ENCODE measurements at regions not wholly inside any gene's neighbourhood (a gene's known extent, or its start where the extent isn't known, plus 50 kb on each side); places are given as distances from the start of the nearest gene placed in this dataset.
A peak's percentile ranks its signal among the peaks of the same experiment; 100 is the strongest.
"Not testable (repeated sequence)": the region's sequence is repeated elsewhere in the genome, so short reads cannot be mapped to it uniquely, and the experiment has no call there.

- DNase-seq (ENCODE audit: low read depth), result not testable (repeated sequence)
Observed at GRCh38 chr4:174400603-174401302, 117.0 kb downstream of the CEP44 start.

DNA sequence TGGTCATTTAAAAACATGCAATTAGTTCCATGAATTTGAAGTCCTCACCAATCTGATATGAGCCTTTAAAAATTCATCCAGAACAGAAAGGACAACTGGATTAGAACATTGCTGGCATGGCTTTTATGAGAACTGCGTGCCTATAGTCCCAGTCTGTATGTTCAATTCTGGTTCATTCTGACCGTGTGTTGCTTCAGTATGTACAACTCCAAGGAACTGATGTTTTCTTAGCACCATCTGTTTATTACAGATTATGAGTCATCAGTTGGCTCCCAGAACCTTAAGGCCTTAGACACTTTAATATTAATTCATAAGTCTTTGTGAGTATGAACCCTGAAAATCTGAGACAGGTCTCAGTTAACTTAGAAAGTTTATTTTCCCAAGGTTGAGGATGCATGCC is 115.0 kb downstream of the CEP44 start:
- DNase-seq (ENCODE audit: low read depth), result no peak

DNA sequence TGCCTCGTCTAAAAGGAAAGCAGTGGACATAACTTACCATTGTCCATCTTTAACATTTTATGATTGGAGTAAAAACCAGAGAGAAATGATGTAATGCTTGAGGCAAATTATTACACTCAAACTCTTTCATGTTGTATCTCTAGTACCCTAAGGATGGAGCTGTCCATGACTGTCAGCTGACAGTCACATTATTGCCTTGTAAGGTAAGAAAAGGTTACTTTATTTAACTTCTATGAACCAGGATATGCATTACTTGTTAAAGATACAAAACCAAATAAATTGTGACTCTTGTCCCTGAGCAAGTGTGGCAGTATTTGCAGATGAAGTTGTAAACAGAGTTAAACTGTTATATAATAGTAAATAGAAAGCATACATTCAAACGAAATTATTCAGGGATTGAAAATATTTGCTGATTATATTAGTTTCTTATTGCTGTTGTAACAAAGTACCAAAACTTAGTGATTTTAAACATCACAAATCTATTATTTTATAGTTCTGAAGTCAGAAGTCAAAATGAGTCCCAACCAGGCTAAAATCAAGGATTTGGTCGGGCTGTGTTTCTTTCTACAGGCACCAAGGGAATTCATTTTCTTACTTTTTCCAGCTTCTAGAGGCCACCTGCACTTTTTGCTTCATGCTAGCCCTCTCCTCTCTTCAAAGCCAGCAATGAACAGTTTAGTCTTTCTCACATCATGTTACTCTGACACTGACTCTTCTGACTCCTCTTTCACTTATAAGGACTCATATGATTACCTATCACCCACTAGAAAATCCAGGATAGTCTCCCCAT is 113.8 kb downstream of the CEP44 start:
- no peak for DNase-seq (ENCODE audit: low read depth)

DNA sequence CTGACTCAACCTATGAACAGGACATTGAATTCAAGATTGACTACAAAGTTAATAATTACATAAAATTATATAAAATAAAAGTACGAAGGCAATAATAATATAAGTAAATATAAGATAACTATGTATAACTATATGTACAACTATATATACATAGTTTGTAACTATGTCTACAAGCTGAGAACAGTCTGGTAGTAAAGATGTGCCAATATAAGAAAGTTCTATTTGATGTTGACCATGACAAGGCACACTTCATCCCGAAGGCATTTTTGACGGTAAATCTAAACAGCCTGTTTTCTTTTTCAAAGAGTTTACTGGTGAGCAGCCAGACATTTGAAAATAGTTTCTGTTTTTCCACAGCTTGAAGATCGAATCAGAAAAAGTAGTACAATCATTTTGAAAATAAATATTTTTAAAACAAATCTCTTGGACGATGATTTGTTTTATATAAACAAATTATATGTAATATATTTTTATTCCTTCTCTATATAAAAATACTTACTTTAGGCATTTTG is 112.9 kb downstream of the CEP44 start:
- DNase-seq (ENCODE audit: low read depth), result no peak

DNA sequence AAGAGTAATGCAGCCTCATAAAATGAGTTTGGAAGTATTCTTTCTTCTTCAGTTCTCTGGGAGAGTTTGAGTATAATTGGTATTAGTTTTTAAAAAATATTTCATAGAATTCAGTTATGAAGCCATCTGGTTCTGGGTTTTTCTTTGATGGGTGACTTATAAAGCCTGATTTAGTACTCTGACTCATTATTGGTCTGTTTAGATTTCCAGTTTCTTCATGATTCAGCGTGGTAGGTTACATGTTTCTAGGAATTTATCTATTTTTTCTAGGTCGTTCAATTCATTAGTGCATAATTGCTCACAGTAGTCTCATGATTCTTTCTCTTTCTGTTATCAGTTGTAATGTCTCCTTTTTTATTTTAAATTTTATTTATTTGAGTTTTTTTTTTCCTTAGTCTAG is 111.2 kb downstream of the CEP44 start:
- peak; percentile 4 for DNase-seq (ENCODE audit: low read depth)

GRCh38 chr4:174389439-174389838 is 105.7 kb downstream of the CEP44 start:
- DNase-seq (ENCODE audit: low read depth), result no peak

DNA sequence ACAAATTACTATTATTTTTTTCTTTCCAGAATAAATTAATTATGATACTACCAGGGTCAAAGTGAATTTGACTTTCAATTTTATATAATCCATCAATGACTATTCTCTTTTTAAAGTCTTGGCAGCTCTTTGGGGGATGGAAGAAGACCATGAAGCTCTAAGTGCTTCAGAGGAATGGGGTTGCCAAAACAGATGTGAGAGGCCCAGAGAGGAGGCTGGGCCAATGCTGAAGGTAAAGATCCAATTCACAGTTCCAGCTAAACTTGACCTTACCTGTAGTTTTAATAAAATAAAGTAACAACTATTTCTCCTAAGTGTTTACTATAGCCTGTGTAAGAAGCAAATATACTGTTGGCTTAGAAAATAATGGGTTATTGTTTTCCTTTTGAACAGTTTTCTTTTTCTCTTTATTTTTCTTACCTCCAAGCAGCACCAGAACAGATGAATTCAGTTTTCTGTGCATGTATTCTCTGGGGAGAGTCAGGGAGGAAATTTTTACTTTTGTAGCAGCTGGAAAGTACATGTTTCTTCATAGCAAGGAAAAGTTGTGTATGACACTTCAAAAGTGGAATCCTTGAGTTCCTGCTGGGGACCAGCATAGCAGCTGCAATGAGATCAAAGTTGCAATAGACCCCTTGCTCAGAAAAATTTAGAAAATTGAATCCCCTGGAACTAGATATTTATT is 104.9 kb downstream of the CEP44 start:
- DNase-seq (ENCODE audit: low read depth), result no peak

DNA sequence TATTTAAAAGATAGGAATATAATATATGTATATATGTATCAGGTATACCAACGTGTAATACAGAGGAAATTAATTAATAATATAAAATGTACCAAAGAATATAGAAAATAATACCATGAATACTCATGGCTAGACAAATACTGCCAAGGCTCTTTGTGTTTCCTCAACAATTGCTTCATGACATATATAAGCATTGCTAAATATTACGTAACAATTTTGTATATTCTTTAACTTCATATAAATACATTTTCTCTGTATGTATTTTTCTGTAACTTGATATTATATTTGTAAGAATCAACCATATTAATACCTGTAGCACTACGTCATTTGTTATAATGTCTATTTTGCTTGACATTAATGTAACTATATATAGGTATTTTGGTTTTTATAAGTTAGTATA is 104.0 kb downstream of the CEP44 start:
- no peak for DNase-seq (ENCODE audit: low read depth)

DNA sequence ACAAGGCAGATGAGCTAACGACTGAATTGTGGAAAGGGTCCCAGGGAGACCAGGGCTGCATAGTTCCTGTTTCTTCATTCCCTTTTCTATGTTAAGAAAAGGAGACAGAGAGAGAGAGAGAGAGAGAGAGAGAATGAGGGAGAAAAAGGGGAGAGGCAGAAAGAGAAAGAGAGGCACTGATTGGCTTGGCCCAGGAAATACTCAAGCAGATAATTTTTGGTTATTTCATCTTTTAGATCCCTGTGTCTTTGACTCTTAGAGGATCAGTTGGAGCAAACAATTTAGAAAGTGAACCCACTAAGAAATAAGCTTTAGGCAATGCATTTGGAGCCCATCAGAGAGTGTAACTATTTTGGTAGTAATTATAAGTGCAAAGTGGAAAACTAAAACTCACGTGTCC is 103.4 kb downstream of the CEP44 start:
- no peak for DNase-seq (ENCODE audit: low read depth)

GRCh38 chr4:174383783-174384182 is 100.1 kb downstream of the CEP44 start:
- no peak for DNase-seq (ENCODE audit: low read depth)

DNA sequence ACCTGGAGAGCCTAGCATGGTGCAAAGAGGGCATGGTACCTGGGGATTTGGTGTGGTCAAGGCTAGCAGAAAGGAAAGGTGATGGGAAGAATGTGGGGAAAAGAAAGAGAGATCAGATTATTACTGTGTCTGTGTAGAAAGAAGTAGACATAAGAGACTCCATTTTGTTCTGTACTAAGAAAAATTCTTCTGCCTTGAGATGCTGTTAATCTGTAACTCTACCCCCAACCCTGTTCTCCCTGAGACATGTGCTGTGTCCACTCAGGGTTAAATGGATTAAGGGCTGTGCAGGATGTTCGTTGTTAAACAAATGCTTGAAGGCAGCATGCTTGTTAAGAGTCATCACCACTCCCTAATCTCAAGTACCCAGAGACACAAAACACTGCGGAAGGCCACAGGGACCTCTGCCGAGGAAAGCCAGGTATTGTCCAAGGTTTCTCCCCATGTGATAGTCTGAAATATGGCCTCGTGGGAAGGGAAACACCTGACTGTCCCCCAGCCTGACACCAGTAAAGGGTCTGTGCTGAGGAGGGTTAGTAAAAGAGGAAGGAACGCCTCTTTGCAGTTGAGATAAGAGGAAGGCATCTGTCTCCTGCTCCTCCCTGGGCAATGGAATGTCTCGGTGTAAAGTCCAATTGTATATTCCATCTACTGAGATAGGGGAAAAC is 99.4 kb downstream of the CEP44 start:
- not testable (repeated sequence) for DNase-seq (ENCODE audit: low read depth)

All from RPMI7951 (cell line).